ENCODE measurements at regions not wholly inside any gene's neighbourhood (a gene's known extent, or its start where the extent isn't known, plus 50 kb on each side); places are given as distances from the start of the nearest gene placed in this dataset.

DNA sequence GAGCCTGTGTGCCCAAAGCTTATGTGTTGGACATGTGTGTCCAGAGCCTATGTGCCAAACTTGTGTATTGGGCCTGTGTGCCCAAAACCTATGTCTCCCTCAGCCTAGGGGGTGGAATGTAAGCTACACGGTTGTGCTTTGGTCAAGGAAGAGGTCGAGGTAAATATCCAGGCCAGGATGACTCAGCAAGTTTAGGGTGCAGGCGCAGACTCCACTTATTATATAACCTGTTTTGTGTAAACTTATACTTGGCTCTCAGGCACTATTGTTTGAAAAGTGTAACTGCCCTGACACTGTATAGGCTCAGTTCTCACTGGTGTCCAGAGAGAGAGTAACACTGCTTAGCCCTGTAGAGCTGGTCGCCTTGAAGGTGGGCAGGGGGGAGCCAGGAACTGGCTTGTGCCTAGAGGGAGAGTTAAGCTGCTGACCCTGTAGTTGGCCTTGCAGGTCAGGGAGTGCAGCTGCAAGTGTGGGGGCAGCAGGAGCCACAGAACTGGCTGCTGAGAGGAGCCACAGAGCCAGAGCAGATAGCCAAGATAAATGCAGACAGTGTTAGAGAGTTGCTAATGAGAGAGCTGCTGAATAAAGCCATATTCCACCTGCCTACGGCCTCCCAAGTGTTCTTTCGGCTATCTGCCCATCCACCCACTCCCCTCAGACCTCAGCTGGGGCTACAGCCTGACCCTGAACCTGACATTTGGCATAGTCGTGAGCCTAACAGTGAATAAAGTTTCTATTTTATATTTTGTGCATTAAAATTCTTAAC, 517.2 kb upstream of the SLITRK1 start:
- Histone ChIP-seq H3K4me3 (no peak overlapping the region), H4K20me1 (no peaks in the 10 kb centered on the region), H3K9me3 (replicated peaks in 1 of 11) (peaks cover 21 to 27% (median 24%) of the 10 kb centered on the region in 11 experiments), H3K4me2 (no peak overlapping the region), H3K36me3 (no peaks in the 10 kb centered on the region), H3K27ac (no peak overlapping the region), H3K4me1 (no peaks in the 10 kb centered on the region), H3K27me3 (no peaks in the 10 kb centered on the region), H3K9ac (no peak overlapping the region)
- TF ChIP-seq Cebpa-rat (IDR thresholded peaks at IDR 0.05): no peak

DNA sequence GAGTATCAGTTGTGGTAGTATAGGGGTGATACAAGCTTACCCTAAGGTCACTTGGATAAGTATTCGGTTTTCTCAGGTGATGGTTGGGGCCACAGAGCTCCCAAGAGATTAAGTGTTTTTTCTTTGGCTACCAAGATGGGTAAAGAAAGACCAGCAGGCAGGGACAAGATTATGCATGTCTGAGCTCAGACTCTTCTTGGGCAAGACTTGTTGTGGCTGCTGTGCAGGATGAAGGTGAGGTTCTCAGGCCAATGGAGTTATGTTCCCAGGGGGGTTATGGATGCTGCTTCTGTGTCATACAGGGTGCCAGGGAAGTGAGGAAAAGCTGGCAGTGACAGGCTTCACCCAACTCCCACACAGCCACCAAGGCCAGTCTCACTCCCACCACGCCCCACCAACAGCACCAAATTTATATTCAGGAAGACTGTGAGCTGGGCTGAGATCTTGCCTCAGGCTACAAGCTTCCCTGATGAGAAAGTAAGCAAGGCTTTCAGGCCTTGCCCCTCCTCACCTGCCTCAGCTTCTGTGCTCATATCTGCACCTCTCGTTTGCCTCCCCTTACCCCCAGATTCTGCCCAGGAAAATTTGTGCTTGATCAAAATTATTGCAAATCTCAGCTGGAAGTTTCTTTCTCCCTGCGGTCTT, 511.8 kb upstream of the SLITRK1 start:
- Histone ChIP-seq H3K36me3 (no peaks in the 10 kb centered on the region), H3K4me1 (no peaks in the 10 kb centered on the region), H3K27me3 (no peaks in the 10 kb centered on the region), H3K9me3 (replicated peaks in 1 of 11) (peaks cover 16 to 37% (median 30%) of the 10 kb centered on the region in 11 experiments), H3K4me2 (no peak overlapping the region), H3K27ac (no peak overlapping the region), H3K9ac (no peak overlapping the region), H4K20me1 (no peaks in the 10 kb centered on the region), H3K4me3 (no peak overlapping the region)
- no peak for TF ChIP-seq Cebpa-rat (IDR thresholded peaks at IDR 0.05)

- H3K9ac ChIP-seq: no peak overlapping the region
- H3K4me1 ChIP-seq: no peaks in the 10 kb centered on the region
- no peaks in the 10 kb centered on the region for H3K27me3 ChIP-seq
- H3K4me3 ChIP-seq: no peak overlapping the region
- peaks cover 0 to 12% (median 4%) of the 10 kb centered on the region in 11 experiments; a peak in 8 of 22 replicates for H3K9me3 ChIP-seq (replicated peaks in 1 of 11)
- H3K27ac ChIP-seq: no peak overlapping the region
- H4K20me1 ChIP-seq: no peaks in the 10 kb centered on the region
- H3K36me3 ChIP-seq: no peaks in the 10 kb centered on the region
- TF ChIP-seq Cebpa-rat (IDR thresholded peaks at IDR 0.05): no peak
- no peak overlapping the region for H3K4me2 ChIP-seq
Observed at GRCh38 chr13:84380866-84381265, 498.6 kb upstream of the SLITRK1 start.

- Histone ChIP-seq H3K9me3 (replicated peaks in 1 of 11) (no peaks in the 10 kb centered on the region), H3K4me3 (no peak overlapping the region), H3K9ac (no peak overlapping the region), H3K27me3 (no peaks in the 10 kb centered on the region), H3K27ac (no peak overlapping the region), H3K36me3 (no peaks in the 10 kb centered on the region), H3K4me2 (no peak overlapping the region), H3K4me1 (no peaks in the 10 kb centered on the region), H4K20me1 (no peaks in the 10 kb centered on the region)
- TF ChIP-seq Cebpa-rat (IDR thresholded peaks at IDR 0.05): no peak
Observed at GRCh38 chr13:84377106-84377505, 494.8 kb upstream of the SLITRK1 start.

GRCh38 chr13:84366506-84366905, 484.2 kb upstream of the SLITRK1 start:
- no peaks in the 10 kb centered on the region for H3K9me3 ChIP-seq (replicated peaks in 1 of 11)
- no peak for TF ChIP-seq Cebpa-rat (IDR thresholded peaks at IDR 0.05)
- no peak overlapping the region for H3K4me2 ChIP-seq
- no peak overlapping the region for H3K4me3 ChIP-seq
- H3K27me3 ChIP-seq: no peaks in the 10 kb centered on the region
- no peak overlapping the region for H3K27ac ChIP-seq
- no peaks in the 10 kb centered on the region for H3K4me1 ChIP-seq
- no peaks in the 10 kb centered on the region for H4K20me1 ChIP-seq
- no peaks in the 10 kb centered on the region for H3K36me3 ChIP-seq
- H3K9ac ChIP-seq: no peak overlapping the region

- Histone ChIP-seq H3K9me3 (replicated peaks in 1 of 11) (no peaks in the 10 kb centered on the region), H3K27ac (no peak overlapping the region), H3K27me3 (no peaks in the 10 kb centered on the region), H3K4me1 (no peaks in the 10 kb centered on the region), H3K4me3 (no peak overlapping the region), H4K20me1 (no peaks in the 10 kb centered on the region), H3K4me2 (no peak overlapping the region), H3K36me3 (no peaks in the 10 kb centered on the region), H3K9ac (no peak overlapping the region)
- no peak for TF ChIP-seq Cebpa-rat (IDR thresholded peaks at IDR 0.05)
Observed at GRCh38 chr13:84362777-84363176, 480.5 kb upstream of the SLITRK1 start.

- no peak overlapping the region for H3K4me3 ChIP-seq
- TF ChIP-seq Cebpa-rat (IDR thresholded peaks at IDR 0.05): no peak
- H3K9ac ChIP-seq: no peak overlapping the region
- H3K27me3 ChIP-seq: no peaks in the 10 kb centered on the region
- no peaks in the 10 kb centered on the region for H3K4me1 ChIP-seq
- H3K36me3 ChIP-seq: no peaks in the 10 kb centered on the region
- H4K20me1 ChIP-seq: no peaks in the 10 kb centered on the region
- H3K9me3 ChIP-seq (replicated peaks in 1 of 11): no peaks in the 10 kb centered on the region
- no peak overlapping the region for H3K4me2 ChIP-seq
- no peak overlapping the region for H3K27ac ChIP-seq
Observed at GRCh38 chr13:84360822-84361221, 478.5 kb upstream of the SLITRK1 start.

GRCh38 chr13:84358601-84359000, 476.3 kb upstream of the SLITRK1 start:
- Histone ChIP-seq H3K9me3 (replicated peaks in 1 of 11) (no peaks in the 10 kb centered on the region), H4K20me1 (no peaks in the 10 kb centered on the region), H3K4me3 (no peak overlapping the region), H3K27me3 (no peaks in the 10 kb centered on the region), H3K36me3 (no peaks in the 10 kb centered on the region), H3K27ac (no peak overlapping the region), H3K4me2 (no peak overlapping the region), H3K4me1 (no peaks in the 10 kb centered on the region), H3K9ac (no peak overlapping the region)
- TF ChIP-seq Cebpa-rat (IDR thresholded peaks at IDR 0.05): no peak

DNA sequence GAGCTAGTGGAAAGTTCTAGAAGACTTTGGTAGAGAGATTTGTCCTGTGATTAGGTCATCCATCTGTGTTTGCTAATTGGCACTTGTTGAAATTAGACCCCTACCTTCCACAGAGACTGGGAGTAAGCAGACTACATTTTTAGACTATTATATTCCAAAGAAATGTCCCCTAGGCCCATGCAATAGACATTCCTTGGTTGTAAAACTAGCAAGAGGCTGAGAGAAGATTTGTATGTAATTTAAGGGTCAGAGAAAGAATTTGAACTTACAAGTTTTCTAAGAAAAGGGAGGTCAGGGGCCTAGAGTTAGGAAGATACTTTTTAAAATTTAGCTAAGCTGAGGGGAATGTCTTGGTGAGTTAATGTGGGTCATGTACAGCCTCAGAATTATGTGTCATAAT, 470.7 kb upstream of the SLITRK1 start:
- no peak overlapping the region for H3K27ac ChIP-seq
- peaks cover 0 to 13% (median 0%) of the 10 kb centered on the region in 11 experiments; a peak in 2 of 22 replicates for H3K9me3 ChIP-seq (replicated peaks in 1 of 11)
- TF ChIP-seq Cebpa-rat (IDR thresholded peaks at IDR 0.05): no peak
- no peak overlapping the region for H3K4me3 ChIP-seq
- no peaks in the 10 kb centered on the region for H3K4me1 ChIP-seq
- H3K9ac ChIP-seq: no peak overlapping the region
- no peaks in the 10 kb centered on the region for H4K20me1 ChIP-seq
- H3K4me2 ChIP-seq: no peak overlapping the region
- no peaks in the 10 kb centered on the region for H3K36me3 ChIP-seq
- H3K27me3 ChIP-seq: no peaks in the 10 kb centered on the region

- no peak for TF ChIP-seq Cebpa-rat (IDR thresholded peaks at IDR 0.05)
- Histone ChIP-seq H3K27ac (no peak overlapping the region), H3K4me1 (no peaks in the 10 kb centered on the region), H3K4me3 (no peak overlapping the region), H3K27me3 (no peaks in the 10 kb centered on the region), H3K9ac (no peak overlapping the region), H4K20me1 (no peaks in the 10 kb centered on the region), H3K36me3 (no peaks in the 10 kb centered on the region), H3K9me3 (replicated peaks in 1 of 11) (no peaks in the 10 kb centered on the region), H3K4me2 (no peak overlapping the region)
Observed at GRCh38 chr13:84339456-84339855, 457.2 kb upstream of the SLITRK1 start.

Measured in BLaER1 treated with 17β-estradiol and CSF1 and Interleukin-3, amounts not matched to agents 10 nM and 100 nM (cell line).